ENCODE measurements at regions not wholly inside any gene's neighbourhood (a gene's known extent, or its start where the extent isn't known, plus 50 kb on each side); places are given as distances from the start of the nearest gene placed in this dataset.

- no peak for TF ChIP-seq CTCF (IDR thresholded peaks at IDR 0.05)
- TF ChIP-seq POLR2A (IDR thresholded peaks at IDR 0.05) = no peak
- no peak overlapping the region for H3K4me3 ChIP-seq (ENCODE audit: low read depth, poor library complexity, severe bottlenecking)
- intact Hi-C loops (cut with DNase I; ENCODE audit: low total_unique reads) = no loop called here
- 63 to 72% methylated on average over 6 of the region's 6 CpGs for WGBS, 2 donors
- no peak for DNase-seq (ENCODE audit: low spot score in 2 of 2)
These were observed 376.2 kb upstream of the TPK1 start for GRCh38 chr7:145212050-145212449.

DNA sequence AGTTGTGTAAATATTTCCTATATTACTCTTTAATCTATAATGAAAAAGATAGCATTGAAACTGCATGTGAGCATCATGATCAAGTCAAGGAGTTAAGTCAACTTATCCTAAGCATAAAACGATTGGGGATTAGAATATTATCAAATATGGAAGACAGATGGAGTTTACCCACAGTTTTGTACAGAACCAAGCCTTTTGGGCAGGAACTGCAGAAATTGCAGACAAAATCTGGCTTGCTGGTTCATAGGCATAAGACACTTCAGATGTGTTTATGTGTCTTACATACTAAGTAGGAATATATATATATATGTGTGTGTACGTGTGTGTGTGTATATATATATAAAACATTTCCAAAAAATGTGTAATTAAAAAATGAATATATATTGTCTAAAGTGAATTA is 375.4 kb upstream of the TPK1 start:
- intact Hi-C loops (cut with DNase I; ENCODE audit: low total_unique reads) = no loop called here
- DNase-seq (ENCODE audit: low spot score in 2 of 2) = no peak
- WGBS, 2 donors = 69 to 72% methylated on average over 2 of the region's 2 CpGs
- H3K4me3 ChIP-seq (ENCODE audit: low read depth, poor library complexity, severe bottlenecking) = no peak overlapping the region
- TF ChIP-seq CTCF (IDR thresholded peaks at IDR 0.05) (no peak), POLR2A (IDR thresholded peaks at IDR 0.05) (no peak)

DNA sequence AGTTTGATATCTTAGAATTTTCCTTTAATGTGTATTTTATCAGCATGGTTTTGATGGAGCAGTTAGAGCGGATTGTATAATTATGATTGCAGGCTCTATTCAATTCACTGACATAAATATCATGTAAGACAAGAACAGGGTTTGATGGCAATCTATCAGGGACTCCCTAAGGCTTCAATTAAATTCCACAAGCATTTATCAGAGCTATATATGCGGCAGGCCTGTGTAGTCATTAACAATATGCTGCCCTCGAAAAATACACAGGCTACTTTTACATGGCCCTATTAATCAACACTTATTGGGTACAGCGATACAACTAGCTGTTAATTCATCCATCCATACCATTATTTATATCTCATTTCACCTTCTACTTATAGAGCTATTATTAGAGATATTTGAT is 358.1 kb upstream of the TPK1 start:
- H3K4me3 ChIP-seq (ENCODE audit: low read depth, poor library complexity, severe bottlenecking) = no peak overlapping the region
- no peak for DNase-seq (ENCODE audit: low spot score in 2 of 2)
- TF ChIP-seq CTCF (IDR thresholded peaks at IDR 0.05) (no peak), POLR2A (IDR thresholded peaks at IDR 0.05) (no peak)
- 58 to 65% methylated on average over 4 of the region's 4 CpGs for WGBS, 2 donors
- intact Hi-C loops (cut with DNase I; ENCODE audit: low total_unique reads) = no loop called here

GRCh38 chr7:145184956-145185355 is 349.1 kb upstream of the TPK1 start:
- no peak for DNase-seq (ENCODE audit: low spot score in 2 of 2)
- no peak overlapping the region for H3K4me3 ChIP-seq (ENCODE audit: low read depth, poor library complexity, severe bottlenecking)
- 84 to 85% methylated on average over 2 of the region's 2 CpGs for WGBS, 2 donors
- TF ChIP-seq POLR2A (IDR thresholded peaks at IDR 0.05) (no peak), CTCF (IDR thresholded peaks at IDR 0.05) (no peak)
- intact Hi-C loops (cut with DNase I; ENCODE audit: low total_unique reads) = no loop called here

DNA sequence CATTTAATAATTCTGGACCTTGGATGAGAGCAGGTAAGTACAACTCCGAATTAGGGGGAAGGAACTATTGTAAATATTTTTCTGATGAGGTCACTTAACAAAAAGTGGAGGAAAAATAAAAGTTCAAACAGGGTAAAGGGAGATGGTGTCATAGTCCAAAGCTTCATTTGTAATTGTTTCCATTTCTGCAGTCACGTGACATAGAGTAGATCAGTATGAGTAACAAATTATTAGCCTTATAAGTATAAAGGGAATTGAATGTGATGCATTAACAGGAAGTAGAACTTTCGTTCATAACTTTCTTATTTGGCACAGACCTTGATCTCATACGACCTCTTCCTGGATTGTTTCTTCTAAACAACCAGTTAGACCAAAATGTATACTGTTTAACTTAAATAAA is 347.2 kb upstream of the TPK1 start:
- TF ChIP-seq POLR2A (IDR thresholded peaks at IDR 0.05) = no peak
- TF ChIP-seq CTCF (IDR thresholded peaks at IDR 0.05) = no peak
- no peak overlapping the region for H3K4me3 ChIP-seq (ENCODE audit: low read depth, poor library complexity, severe bottlenecking)
- DNase-seq (ENCODE audit: low spot score in 2 of 2) = no peak
- intact Hi-C loops (cut with DNase I; ENCODE audit: low total_unique reads) = no loop called here
- WGBS, 2 donors = 45 to 51% methylated on average over 4 of the region's 4 CpGs

GRCh38 chr7:145175366-145175765 is 339.5 kb upstream of the TPK1 start:
- 60 to 67% methylated on average over 2 of the region's 2 CpGs for WGBS, 2 donors
- H3K4me3 ChIP-seq (ENCODE audit: low read depth, poor library complexity, severe bottlenecking) = no peak overlapping the region
- no peak for DNase-seq (ENCODE audit: low spot score in 2 of 2)
- TF ChIP-seq CTCF (IDR thresholded peaks at IDR 0.05) (no peak), POLR2A (IDR thresholded peaks at IDR 0.05) (no peak)
- intact Hi-C loops (cut with DNase I; ENCODE audit: low total_unique reads) = no loop called here
